ENCODE measurements at regions not wholly inside any gene's neighbourhood (a gene's known extent, or its start where the extent isn't known, plus 50 kb on each side); places are given as distances from the start of the nearest gene placed in this dataset.
"Not testable (repeated sequence)": the region's sequence is repeated elsewhere in the genome, so short reads cannot be mapped to it uniquely, and the experiment has no call there.

GRCh38 chrX:1140236-1140681 lies 72.2 kb downstream of the CRLF2 start:
- no peak for DNase-seq (ENCODE audit: low read depth)

- DNase-seq (ENCODE audit: low read depth) = no peak
These were observed 73.3 kb downstream of the CRLF2 start for GRCh38 chrX:1139185-1139500.

- DNase-seq (ENCODE audit: low read depth) = no peak
These were observed 73.8 kb downstream of the CRLF2 start for GRCh38 chrX:1138476-1139184.

GRCh38 chrX:1137531-1137930 lies 74.9 kb downstream of the CRLF2 start:
- DNase-seq (ENCODE audit: low read depth) = no peak

GRCh38 chrX:1136582-1136981 lies 75.9 kb downstream of the CRLF2 start:
- not testable (repeated sequence) for DNase-seq (ENCODE audit: low read depth)

GRCh38 chrX:1134976-1135375 lies 77.5 kb downstream of the CRLF2 start:
- no peak for DNase-seq (ENCODE audit: low read depth)

- no peak for DNase-seq (ENCODE audit: low read depth)
These were observed 78.3 kb downstream of the CRLF2 start for GRCh38 chrX:1134156-1134555.

- DNase-seq (ENCODE audit: low read depth) = no peak
These were observed 85.7 kb downstream of the CRLF2 start for GRCh38 chrX:1126738-1127137.

GRCh38 chrX:1124531-1124930 lies 87.9 kb downstream of the CRLF2 start:
- DNase-seq (ENCODE audit: low read depth) = no peak

- not testable (repeated sequence) for DNase-seq (ENCODE audit: low read depth)
These were observed 89.6 kb downstream of the CRLF2 start for GRCh38 chrX:1122851-1123250.

GRCh38 chrX:1119275-1119674 lies 93.2 kb downstream of the CRLF2 start:
- DNase-seq (ENCODE audit: low read depth) = no peak

- DNase-seq (ENCODE audit: low read depth) = no peak
These were observed 93.8 kb downstream of the CRLF2 start for GRCh38 chrX:1118572-1119199.

GRCh38 chrX:1115411-1115810 lies 97.0 kb downstream of the CRLF2 start:
- not testable (repeated sequence) for DNase-seq (ENCODE audit: low read depth)

GRCh38 chrX:1112321-1112720 lies 100.1 kb downstream of the CRLF2 start:
- DNase-seq (ENCODE audit: low read depth) = no peak

GRCh38 chrX:1111601-1112300 lies 100.7 kb downstream of the CRLF2 start:
- no peak for DNase-seq (ENCODE audit: low read depth)

- no peak for DNase-seq (ENCODE audit: low read depth)
These were observed 102.8 kb downstream of the CRLF2 start for GRCh38 chrX:1109580-1110119.

- DNase-seq (ENCODE audit: low read depth) = no peak
These were observed 103.7 kb downstream of the CRLF2 start for GRCh38 chrX:1108501-1109445.

- DNase-seq (ENCODE audit: low read depth) = no peak
These were observed 105.8 kb downstream of the CRLF2 start for GRCh38 chrX:1106478-1107210.

GRCh38 chrX:1105671-1106419 lies 106.6 kb downstream of the CRLF2 start:
- no peak for DNase-seq (ENCODE audit: low read depth)

- not testable (repeated sequence) for DNase-seq (ENCODE audit: low read depth)
These were observed 107.4 kb downstream of the CRLF2 start for GRCh38 chrX:1105031-1105430.

All from Daoy (cell line).